TTC549 (cell line): ENCODE measurements at regions not wholly inside any gene's neighbourhood (a gene's known extent, or its start where the extent isn't known, plus 50 kb on each side); places are given as distances from the start of the nearest gene placed in this dataset.

Source experiments
- FAIRE-seq: peaks from 2 replicates; lab custom pipeline; 2012; peaks lifted over from hg19 to GRCh38; lab: Jason Lieb, UNC

DNA sequence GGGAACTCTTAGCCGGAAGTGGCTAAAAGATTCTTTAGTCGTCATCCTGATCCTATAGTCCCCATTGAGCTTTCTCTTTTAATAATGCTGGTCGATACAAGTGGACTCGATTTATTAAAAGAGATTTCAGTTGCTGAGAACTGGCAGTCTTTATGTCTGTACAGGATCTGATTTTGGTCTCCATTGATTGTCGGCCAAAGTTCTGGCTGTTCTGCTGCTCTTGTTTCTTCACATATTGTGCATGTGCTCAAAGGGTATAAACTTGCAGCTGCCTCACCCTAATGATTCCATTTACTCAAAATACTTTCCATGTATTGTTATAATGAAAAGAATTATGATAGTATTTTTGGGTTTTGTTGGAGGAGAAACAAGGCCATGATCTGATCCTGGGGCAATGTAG, 100.7 kb upstream of the CTTNBP2 start:
- no peak for FAIRE-seq

- FAIRE-seq: no peak
Measured at GRCh38 chr7:117974891-117975290, 101.7 kb upstream of the CTTNBP2 start.

DNA sequence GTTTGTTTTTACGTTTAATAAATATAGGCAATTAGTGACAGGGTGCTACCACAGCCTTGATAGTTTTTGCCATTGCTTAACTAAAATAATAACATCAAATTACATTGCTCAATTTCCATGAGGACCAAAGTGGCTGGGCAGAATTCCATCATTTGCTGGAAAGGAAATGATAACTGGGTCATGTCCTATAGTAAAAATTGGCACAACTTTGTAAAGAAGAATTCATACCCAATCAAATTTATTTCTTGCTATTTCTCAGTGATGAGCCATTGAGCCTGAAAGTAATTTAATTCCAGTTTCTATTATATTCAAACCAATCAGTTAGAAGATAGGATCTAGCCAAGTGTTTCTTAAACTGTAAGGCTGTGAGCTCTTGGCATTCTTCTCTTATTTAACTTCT, 102.2 kb upstream of the CTTNBP2 start:
- no peak for FAIRE-seq

DNA sequence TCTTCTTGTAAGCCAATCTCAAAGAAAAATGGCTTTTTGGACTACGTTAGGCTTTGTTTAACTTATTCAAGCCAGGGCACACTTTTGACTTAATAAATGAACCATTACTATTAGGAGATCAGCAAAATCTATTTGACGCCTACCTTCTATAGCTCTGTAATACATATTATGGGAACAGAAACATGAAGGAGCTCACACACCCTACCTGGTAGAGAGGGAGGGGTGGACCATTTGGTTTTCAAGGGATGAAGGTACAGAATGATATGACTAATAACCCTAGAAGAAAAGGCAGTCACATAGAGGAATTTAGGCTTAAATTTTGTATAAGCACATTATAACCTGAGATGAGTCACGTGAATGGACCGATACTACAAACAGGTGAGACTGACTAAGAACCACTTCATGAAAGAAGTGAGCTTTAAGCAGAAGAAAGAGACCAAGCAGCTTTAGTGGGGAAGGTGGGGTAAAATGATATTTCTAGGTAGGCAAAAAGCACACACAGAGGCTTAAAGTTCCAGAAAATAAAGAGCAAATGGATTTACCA, 106.8 kb upstream of the CTTNBP2 start:
- FAIRE-seq: no peak

DNA sequence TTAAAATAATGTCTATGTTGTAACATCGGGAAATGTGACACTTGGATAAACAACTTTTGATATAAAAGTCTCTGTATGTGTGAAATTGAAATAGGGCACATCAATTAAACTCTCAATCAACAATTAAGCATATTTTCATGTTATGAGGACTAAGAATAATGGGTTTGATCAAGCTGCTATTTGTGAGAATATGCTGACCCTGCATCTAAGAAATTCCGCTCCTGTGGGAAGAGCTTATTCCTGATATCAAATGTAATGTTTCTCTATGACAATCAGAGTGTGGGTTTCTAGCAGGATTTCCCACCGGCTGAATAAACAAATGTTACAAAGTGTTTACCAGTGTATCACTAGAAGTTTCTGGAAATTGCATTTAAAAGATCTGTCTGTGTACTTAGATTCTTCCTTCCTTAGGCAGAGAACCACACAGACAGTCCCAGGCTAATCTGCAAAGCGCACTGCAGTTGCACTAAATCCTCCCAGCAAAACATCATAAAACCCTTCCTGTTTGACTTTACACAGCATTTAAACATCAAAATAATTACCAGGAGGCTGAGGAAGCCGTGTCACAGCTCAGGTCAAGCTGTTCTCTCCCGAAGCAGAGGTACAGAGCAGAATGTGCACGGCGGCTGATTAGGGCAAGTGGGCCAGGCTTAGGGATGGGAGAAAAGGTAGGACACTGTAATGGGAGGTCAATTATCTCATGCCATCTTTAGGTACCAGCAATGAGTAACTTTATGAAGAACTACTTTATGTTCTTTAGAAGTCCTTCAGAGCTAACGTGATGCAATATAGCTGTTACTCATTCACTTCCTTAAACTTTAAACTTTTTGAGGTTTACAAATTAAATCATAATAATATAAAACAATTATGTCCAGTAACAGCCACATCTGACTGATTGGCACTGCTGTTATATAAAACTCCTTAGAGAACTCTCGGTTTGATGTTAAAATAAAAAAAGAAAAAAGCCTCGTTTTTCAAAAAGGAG, 109.1 kb upstream of the CTTNBP2 start:
- FAIRE-seq: no peak

- FAIRE-seq: no peak
Measured at GRCh38 chr7:117986645-117987269, 113.5 kb upstream of the CTTNBP2 start.

DNA sequence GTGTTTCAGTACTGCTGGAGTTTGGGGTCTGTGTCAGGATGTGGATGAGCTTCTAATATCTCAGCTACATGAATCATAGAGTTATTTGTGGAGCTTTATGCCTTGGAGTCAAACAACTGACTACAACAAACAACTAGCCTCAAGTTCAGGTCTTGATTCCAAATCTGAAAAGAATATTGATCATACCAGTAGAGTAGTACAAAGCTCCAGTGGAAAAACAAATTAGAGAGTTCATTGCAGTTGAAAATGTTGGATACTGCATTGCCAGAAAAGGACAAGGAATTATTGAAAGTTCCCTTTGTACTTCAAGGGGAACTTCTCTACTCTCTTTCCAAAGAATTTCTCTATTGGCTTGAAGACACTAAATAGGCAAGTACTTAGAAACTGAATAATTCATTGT, 117.6 kb upstream of the CTTNBP2 start:
- no peak for FAIRE-seq

DNA sequence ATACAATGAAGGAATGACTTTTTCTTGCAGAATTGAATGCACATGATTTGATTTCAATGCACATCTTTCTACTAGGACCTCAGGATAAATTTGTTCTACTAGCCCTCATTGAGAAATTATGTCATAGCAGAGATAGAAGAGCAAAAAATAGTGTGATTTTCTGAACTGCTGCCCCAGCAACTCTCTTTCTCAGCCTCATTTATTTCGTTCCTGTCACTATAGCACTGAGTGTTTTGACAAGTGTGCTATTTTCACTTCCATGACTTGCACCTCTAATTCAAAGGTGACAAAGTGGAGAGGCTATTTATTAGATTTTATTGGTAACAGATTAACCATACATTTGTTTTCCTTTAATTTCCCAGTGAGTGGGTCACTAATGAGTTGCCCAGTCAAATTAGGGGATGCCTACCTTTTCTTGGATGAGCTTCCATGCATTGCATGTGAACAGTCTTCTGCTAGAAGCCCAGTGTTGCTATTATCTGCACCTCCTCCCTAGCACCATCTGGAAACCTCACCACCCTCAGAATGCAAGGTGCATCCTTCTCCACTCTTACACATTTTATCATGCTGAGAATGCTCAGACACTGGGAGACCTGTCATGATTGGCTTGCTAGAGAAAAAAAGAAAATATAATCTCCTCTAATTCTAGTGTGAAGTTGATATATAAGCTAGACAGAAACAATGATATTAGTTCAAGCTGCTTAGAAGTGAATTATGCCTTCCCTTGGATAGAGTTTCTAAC, 119.6 kb upstream of the CTTNBP2 start:
- FAIRE-seq: no peak

DNA sequence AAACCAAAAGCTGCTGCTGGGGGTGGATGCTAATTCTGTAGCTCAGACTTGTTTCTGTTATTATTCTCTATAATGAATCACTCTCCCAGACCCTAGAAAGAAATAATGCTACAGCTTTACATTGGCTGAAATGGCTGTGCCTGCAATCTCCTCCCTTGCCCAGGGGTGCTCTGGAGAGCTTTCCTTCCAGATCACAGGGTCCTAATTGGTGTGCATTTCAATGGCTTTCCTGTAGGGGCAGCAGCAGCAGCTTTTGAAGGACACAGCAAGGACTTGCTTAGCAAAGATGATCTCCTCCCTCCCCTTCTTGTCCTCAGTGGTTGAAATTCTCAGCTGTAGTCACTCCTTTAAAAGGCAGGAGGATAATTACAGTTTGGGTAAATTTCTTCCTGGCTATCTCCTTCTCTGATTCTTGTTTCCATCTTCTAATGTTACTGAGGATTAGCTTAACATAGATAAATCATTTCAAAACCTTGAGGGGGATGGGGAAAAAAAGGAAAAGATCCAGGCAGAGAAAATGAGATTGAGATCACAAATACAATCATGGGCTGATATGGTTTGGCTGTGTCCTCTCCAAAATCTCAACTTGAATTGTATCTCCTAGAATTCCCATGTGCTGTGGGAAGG, 120.2 kb upstream of the CTTNBP2 start:
- no peak for FAIRE-seq

DNA sequence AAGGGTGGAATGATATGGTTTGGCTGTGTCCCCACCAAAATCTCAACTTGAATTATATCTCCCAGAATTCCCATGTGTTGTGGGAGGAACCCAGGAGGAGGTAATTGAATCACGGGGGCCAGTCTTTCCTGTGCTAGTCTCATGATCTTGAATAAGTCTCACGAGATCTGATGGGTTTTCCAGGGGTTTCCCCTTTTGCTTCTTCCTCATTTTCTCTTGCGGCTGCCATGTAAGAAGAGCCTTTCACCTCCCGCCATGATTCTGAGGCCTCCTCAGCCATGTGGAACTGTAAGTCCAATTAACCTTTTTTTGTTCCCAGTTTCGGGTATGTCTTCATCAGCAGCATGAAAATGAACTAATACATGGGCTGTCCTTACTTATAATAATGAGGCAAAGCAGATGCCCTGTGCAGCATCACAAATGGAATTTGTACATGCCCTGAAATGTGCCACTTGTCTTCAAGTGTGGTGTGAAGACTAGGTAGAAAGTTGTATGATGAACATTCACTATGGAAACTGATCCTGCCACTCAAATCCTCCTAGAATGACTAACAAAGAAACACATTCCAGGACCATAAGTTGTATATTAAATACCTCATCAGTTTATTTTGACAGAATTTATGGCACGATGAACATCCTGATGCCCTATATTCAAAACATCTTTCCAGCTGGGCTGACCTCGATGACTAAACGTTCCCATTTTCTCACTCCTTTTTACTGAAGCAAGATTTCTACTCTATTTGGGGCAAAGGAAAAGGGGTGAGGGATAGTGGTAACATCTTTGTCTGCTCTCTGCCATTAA, 122.8 kb upstream of the CTTNBP2 start:
- no peak for FAIRE-seq

DNA sequence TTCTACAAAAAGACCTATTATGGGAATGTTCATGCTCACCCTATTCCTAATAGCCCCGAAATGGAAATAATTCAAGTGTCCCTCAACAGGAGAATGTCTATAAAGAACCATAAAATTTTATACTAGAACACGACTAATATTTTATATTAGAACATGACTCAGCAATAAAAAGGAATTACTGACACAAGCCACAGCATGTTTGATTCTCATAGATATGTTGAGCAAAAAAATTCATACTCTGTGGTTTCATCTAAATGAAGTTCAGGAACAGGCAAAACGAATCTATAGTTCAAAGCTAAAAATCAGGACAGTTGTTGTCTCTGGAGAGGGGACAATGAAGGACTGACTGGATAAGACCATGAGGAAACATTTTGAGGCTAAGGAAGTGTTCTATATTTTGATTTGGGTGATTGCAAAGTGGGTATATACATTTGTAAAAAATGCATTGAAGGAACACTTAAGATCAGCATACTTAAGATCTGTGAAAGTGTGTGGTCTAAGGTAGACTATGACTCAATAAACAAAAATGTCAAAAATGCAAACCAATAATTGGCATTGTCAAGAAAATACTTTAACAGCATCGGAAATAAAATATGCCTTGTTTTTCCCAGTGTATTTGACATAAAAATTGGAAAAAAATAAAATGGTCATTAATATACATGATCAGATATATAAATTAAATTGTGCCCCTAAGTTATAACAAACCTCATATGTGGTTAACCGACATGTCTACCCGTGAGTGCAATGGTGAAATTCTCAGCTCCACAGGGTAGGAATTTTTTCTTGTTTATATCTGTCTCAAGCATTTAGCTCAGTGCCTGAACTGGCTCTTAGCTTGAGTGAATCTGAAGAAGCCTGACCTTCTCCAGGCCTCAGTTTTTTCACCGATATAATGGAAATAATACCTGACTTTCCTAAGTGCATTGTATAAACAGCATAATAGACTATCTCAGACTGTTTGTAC, 124.9 kb upstream of the CTTNBP2 start:
- FAIRE-seq: no peak

DNA sequence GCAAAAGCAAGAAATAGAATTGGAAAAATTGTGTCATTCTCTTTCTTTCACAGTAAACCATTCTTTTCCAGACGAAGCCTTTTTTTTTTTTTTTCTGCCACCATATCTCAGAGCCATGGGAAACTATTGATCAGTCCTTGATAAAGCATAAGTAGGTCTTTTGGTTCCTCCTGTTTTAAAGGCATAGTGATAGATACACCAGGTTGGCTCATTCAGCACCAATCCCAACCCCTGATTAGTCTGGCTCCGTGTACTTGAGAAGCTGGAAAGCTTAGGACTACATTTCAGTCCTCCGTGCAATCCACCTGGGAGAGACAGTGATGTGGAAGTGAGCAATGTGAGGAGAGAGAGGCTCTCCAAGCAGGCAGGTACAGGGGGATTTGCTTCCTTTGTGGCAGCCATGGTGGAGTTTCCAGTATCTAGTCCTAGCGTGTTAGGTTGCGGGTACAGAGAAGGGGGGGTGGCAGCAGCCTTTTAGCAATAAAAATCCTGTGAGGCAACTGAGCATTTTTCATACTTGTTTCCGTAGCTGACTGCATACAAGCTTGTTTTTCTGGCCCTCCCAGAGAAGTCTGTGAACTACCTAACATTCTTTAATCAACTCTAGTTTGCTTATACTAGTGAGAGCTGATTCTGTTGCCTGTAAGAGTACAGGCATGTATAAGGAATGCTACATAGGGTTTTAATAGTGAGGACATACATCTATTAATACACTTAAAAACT, 127.4 kb upstream of the CTTNBP2 start:
- no peak for FAIRE-seq

- no peak for FAIRE-seq
Measured at GRCh38 chr7:118003476-118003875, 130.2 kb upstream of the CTTNBP2 start.

- no peak for FAIRE-seq
Measured at GRCh38 chr7:118005026-118005425, 131.8 kb upstream of the CTTNBP2 start.

DNA sequence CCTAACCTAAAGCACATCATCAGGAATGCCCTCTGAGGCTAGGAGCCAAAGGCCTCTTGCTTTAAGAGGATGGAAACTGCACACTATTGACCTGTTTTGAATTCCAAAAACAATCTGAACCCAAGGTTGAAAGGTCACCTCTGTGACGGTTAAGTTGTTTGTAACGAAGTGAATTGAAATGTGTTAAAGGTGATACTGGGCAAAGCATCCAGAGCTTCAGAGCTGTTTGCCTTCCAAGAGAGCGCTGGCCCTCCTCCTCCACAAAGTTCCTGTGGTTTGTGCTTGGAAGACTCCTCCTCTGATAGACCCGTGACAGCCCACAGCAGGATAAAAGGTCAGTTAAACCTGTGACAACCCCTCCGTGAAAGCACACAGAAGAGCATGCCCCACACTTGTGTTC, 133.7 kb upstream of the CTTNBP2 start:
- no peak for FAIRE-seq

- no peak for FAIRE-seq
Measured at GRCh38 chr7:118009419-118009818, 136.2 kb upstream of the CTTNBP2 start.

DNA sequence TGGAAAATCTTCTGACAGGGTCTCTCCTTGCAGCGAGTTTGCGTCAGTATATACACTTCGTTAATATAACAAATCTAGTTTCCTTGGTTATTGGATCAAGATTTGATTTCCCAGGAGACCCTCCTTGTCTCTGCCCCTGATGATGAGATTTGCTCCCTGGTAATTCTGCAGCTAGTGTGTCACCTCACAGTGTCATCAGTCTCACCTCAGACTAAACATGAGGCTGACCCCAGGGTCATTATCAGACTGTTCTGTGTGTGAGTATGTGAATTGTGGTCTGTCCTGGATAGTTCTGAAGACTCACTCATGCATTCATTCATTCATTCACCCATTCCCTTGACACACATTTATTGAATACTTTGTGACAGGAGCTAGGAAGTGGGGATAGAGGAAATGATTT, 138.4 kb upstream of the CTTNBP2 start:
- no peak for FAIRE-seq

DNA sequence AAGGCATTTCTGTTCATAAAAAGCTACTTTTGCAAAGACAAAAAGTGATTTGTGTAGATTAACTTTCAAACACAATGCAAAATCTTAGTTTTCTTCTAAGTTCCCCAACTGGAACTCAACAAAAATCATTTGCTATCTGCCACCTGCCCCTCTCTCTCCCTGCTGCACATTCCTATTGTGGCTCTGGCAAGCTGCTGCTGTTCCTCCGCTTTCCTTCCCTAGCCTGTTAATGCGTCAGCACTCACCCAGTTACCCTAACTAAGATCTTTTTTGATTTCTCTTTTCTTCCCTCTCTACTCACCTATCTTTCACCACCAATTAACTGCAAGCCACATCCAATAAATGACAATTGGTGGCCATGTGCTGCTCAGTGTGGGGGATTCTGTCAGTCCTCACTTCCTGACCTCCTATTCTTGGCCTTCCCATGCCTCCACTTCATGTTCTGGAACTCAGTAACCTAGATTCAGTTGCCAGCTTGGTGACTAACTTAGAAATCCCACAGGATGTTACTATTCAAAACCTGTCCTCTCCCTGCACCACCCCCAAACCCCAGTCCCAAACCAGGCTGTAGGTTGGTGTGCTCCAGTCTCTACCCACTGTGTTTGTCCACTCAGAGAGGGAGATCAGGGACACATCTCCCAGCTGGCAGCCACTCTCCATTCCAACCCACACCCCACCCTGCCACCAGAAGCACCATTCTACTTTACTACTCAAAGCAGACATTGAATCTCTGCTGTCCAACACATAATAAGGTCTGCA, 140.2 kb upstream of the CTTNBP2 start:
- FAIRE-seq: no peak

DNA sequence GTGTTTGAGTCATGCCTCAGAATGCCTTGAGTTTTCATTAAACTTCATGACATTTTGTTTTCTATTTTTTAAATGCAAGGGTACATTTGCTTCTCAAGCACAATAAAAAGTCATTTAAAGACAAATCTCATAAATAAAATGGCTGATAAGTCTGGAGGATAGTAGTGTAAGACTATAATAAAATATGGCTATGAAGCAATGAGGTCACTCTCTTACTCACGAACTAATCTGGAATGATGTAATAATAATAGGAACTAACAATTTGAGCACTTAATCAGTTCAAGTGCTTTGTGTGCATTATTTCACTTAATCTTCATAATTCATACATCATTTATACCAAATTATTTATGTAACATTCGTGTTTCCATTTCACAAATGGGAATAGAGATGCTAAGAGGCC, 149.3 kb upstream of the CTTNBP2 start:
- no peak for FAIRE-seq
